GM21360 (cell line): ENCODE measurements at regions not wholly inside any gene's neighbourhood (a gene's known extent, or its start where the extent isn't known, plus 50 kb on each side); places are given as distances from the start of the nearest gene placed in this dataset.

Experiments used
- ATAC-seq: cut with Tn5 transposase; IDR thresholded peaks from one replicate; pipeline ENCODE4 v1.9.1; 2021; ENCODE audit warnings: mild to moderate bottlenecking, moderate library complexity; ENCODE audit not compliant: unreplicated experiment

- ATAC-seq: no peak
These were observed 165.8 kb downstream of the INSIG2 start for GRCh38 chr2:118254116-118254515.

- no peak for ATAC-seq
These were observed 163.2 kb downstream of the INSIG2 start for GRCh38 chr2:118251427-118251826.

- ATAC-seq: no peak
These were observed 162.2 kb downstream of the INSIG2 start for GRCh38 chr2:118250463-118250862.

GRCh38 chr2:118250001-118250400 lies 161.7 kb downstream of the INSIG2 start:
- ATAC-seq: no peak

- no peak for ATAC-seq
These were observed 161.3 kb downstream of the INSIG2 start for GRCh38 chr2:118249531-118249930.

GRCh38 chr2:118246726-118247125 lies 158.5 kb downstream of the INSIG2 start:
- ATAC-seq: no peak

- no peak for ATAC-seq
These were observed 157.8 kb downstream of the INSIG2 start for GRCh38 chr2:118246079-118246478.

- no peak for ATAC-seq
These were observed 156.4 kb downstream of the INSIG2 start for GRCh38 chr2:118244686-118245085.

- no peak for ATAC-seq
These were observed 154.8 kb downstream of the INSIG2 start for GRCh38 chr2:118243031-118243430.

GRCh38 chr2:118242216-118242615 lies 153.9 kb downstream of the INSIG2 start:
- no peak for ATAC-seq

GRCh38 chr2:118241128-118241527 lies 152.9 kb downstream of the INSIG2 start:
- no peak for ATAC-seq

- ATAC-seq: no peak
These were observed 152.0 kb downstream of the INSIG2 start for GRCh38 chr2:118240276-118240675.

- no peak for ATAC-seq
These were observed 151.0 kb downstream of the INSIG2 start for GRCh38 chr2:118239284-118239683.

- ATAC-seq: no peak
These were observed 149.2 kb downstream of the INSIG2 start for GRCh38 chr2:118237451-118237850.

- no peak for ATAC-seq
These were observed 144.5 kb downstream of the INSIG2 start for GRCh38 chr2:118232796-118233195.

- ATAC-seq: no peak
These were observed 144.1 kb downstream of the INSIG2 start for GRCh38 chr2:118232391-118232790.

GRCh38 chr2:118231759-118232158 lies 143.5 kb downstream of the INSIG2 start:
- no peak for ATAC-seq

- no peak for ATAC-seq
These were observed 139.6 kb downstream of the INSIG2 start for GRCh38 chr2:118227698-118228508.

- no peak for ATAC-seq
These were observed 137.4 kb downstream of the INSIG2 start for GRCh38 chr2:118225666-118226065.

GRCh38 chr2:118224895-118225311 lies 136.6 kb downstream of the INSIG2 start:
- ATAC-seq: no peak

- ATAC-seq: peak; percentile 50
These were observed 136.0 kb downstream of the INSIG2 start for GRCh38 chr2:118223992-118224894.

- peak; percentile 4 for ATAC-seq
These were observed 135.3 kb downstream of the INSIG2 start for GRCh38 chr2:118223511-118223991.
